NCI-H748 treated with DMSO at 0.1 percent for 48 hours (cell line): ENCODE measurements at regions not wholly inside any gene's neighbourhood (a gene's known extent, or its start where the extent isn't known, plus 50 kb on each side); places are given as distances from the start of the nearest gene placed in this dataset.

Source experiments
- DNase-seq: peaks from one replicate; lab custom pipeline; 2025; lab: John Stamatoyannopoulos, UW

GRCh38 chr14:41960281-41960680, 353.6 kb downstream of the LRFN5 start:
- DNase-seq: no peak

- no peak for DNase-seq
Observed at GRCh38 chr14:41957459-41957858, 350.8 kb downstream of the LRFN5 start.
